ENCODE measurements at regions not wholly inside any gene's neighbourhood (a gene's known extent, or its start where the extent isn't known, plus 50 kb on each side); places are given as distances from the start of the nearest gene placed in this dataset.
"Not testable (repeated sequence)": the region's sequence is repeated elsewhere in the genome, so short reads cannot be mapped to it uniquely, and the experiment has no call there.

- DNase-seq (ENCODE audit: low spot score): no peak
Measured at GRCh38 chr1:96510911-96511310, 210.7 kb upstream of the PTBP2 start.

DNA sequence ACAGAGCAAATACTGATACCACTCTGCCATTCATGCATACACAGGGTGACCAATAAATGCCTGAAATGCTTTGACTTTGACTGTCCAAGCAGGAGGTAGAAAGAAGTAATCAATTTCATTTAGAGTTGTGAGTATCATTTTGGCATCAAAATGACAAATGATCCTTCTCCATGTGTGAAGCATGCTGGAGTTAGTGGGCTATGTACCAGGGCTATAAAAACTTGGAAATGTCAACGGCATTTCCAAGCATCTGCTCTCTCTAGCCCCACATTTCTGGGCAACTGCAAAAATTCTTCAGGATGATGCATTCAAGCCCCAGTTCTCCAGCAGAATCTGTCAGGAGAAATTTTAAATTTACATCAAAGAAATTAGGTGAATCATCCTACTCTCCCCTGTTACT lies 208.4 kb upstream of the PTBP2 start:
- no peak for DNase-seq (ENCODE audit: low spot score)

- no peak for DNase-seq (ENCODE audit: low spot score)
Measured at GRCh38 chr1:96515430-96515829, 206.2 kb upstream of the PTBP2 start.

- DNase-seq (ENCODE audit: low spot score): no peak
Measured at GRCh38 chr1:96515925-96516324, 205.7 kb upstream of the PTBP2 start.

- peak; percentile 53 for DNase-seq (ENCODE audit: low spot score)
Measured at GRCh38 chr1:96519851-96520578, 201.6 kb upstream of the PTBP2 start.

DNA sequence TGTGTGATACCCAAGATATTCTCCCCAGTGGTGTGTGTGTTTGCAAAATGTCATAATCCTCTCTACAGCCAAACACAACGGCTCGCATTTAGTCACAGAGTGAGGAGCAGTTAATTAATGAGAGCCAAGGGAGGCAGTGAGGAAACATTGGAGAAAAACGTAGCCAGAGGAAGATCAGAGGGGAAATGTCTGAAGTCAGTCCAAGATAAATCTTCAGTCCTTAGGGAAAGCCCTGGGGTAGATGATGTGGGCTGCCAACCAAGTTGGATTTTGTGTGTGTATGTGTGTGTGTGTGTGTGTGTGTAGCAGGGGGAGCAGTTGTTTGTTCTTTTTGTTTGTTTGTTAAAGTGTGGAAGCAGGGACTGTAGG lies 201.0 kb upstream of the PTBP2 start:
- DNase-seq (ENCODE audit: low spot score): no peak

DNA sequence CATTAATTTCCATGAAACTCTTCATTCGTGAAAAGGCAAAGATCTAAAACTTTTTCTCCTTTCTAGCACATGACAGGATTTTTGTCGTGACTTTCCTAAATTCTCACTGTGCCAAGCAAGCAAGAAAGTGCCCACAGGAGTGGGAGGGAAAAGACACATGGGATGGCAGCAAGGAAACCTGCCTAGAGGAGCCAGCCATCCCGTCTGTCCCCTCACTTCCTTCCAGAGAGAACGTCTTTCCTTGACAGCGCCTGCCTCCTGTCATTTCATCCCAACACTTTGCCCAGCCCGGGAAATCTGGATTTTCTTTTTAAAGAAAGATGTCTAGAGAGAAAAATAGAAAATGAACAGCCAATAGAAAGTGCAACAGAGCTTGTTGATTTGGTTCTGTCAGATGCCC lies 200.6 kb upstream of the PTBP2 start:
- no peak for DNase-seq (ENCODE audit: low spot score)

- no peak for DNase-seq (ENCODE audit: low spot score)
Measured at GRCh38 chr1:96521994-96522760, 199.4 kb upstream of the PTBP2 start.

DNA sequence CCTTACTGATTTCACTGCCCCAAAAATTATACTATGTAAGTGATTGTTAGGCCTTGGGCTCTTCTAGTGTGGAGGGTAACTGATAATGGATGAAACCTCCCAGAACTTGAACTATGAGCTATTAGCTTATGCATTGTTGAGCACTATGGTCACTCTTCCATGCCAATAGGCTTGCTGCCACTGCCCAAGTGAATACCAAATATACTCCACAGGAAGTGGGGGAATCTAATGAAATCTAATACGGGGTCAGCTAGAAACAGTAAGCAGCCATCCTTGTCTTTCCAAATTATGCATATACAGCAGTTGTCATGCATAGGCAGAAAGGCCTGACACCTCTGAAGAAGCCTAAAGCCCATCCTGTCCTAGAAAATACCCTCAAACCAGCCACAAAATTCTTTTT lies 198.7 kb upstream of the PTBP2 start:
- DNase-seq (ENCODE audit: low spot score): no peak

DNA sequence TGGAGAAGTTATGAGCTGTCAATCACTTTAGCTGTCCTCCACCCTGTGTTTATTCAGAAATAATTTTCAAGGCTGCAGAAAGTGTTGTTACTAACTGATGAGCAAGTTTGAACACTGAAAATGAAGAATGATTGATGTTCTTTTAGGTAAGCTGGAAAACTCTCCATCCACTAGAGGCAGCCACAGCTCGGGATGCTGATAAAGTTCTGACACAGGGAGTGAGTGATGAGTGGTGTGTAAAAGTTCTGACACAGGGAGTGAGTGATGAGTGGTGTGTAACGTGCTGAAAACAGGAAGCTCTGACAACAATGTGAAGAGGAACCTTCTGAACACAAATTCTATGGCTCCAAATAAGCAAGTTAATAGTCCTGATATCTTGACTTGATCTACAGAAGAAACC lies 197.5 kb upstream of the PTBP2 start:
- DNase-seq (ENCODE audit: low spot score): no peak

- DNase-seq (ENCODE audit: low spot score): no peak
Measured at GRCh38 chr1:96525657-96526557, 195.7 kb upstream of the PTBP2 start.

GRCh38 chr1:96528672-96529071 lies 192.9 kb upstream of the PTBP2 start:
- not testable (repeated sequence) for DNase-seq (ENCODE audit: low spot score)

- DNase-seq (ENCODE audit: low spot score): no peak
Measured at GRCh38 chr1:96533820-96534219, 187.8 kb upstream of the PTBP2 start.

- DNase-seq (ENCODE audit: low spot score): no peak
Measured at GRCh38 chr1:96536581-96536980, 185.0 kb upstream of the PTBP2 start.

DNA sequence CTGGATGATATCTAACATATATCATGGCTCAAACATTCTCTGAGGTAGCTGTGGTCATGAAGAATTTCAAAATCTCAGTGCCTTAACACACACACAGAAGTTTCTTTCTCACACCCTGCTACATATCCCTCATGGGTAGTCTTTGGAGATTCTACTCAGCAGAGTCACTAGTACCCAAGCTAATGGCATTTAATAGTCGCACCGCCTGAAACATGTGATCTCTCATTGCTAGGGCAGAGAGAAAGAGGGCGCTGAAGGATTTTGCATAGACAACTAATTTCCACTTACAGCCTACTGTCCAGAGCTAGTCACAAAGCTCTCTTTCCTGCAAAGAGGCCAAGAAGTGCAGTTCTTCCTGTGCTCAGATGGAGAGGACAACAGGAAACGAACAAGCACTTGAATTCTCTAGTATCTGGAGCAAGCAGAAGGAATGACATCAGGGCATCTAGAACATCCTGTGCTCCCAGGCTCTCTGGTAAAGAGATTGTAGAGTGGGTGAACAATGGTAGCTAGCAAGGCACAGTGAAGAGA lies 183.4 kb upstream of the PTBP2 start:
- no peak for DNase-seq (ENCODE audit: low spot score)

DNA sequence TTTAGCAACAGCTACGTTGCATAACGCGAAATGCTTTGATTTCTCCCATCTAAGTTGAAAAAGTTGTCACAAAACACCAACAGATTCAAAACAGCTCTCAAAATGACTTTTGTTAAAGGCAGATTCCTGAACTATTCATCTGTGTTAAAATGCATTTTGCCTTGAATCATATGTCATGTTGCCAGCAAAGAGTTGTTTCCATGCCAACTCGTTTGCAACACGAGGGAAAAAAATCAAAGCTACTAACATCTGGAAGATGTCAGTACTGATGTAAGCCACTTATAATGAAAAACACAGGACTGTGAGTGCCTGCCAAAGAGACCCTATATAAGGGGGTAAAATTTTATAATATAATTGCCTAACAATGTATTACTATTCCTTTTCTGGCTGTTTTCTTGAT lies 182.7 kb upstream of the PTBP2 start:
- DNase-seq (ENCODE audit: low spot score): no peak

- DNase-seq (ENCODE audit: low spot score): no peak
Measured at GRCh38 chr1:96541491-96541890, 180.1 kb upstream of the PTBP2 start.

GRCh38 chr1:96544051-96544830 lies 177.3 kb upstream of the PTBP2 start:
- no peak for DNase-seq (ENCODE audit: low spot score)

- DNase-seq (ENCODE audit: low spot score): no peak
Measured at GRCh38 chr1:96544831-96545221, 176.8 kb upstream of the PTBP2 start.

GRCh38 chr1:96545935-96546656 lies 175.5 kb upstream of the PTBP2 start:
- DNase-seq (ENCODE audit: low spot score): no peak

DNA sequence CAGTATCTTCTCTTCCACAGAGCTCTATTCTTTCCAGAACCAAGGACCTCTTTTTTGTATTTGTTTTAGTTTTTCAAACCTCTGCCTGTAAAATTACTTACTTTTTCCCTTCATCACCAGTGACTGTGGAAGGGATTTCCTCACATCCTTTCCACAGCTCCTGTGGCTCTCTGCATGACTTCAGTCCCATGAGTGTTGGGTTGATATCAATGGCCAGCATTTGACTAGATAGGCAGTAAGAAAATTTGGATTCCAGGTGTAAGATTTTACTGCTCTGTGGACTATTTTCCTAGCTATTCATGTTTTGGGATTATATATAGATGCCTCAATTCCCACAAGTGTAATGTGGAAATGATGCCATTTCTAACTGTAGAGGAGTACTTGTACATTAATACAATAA lies 171.5 kb upstream of the PTBP2 start:
- DNase-seq (ENCODE audit: low spot score): no peak

All from iPS-NIHi11 (cell line).